SKM-1 (cell line): ENCODE measurements at regions not wholly inside any gene's neighbourhood (a gene's known extent, or its start where the extent isn't known, plus 50 kb on each side); places are given as distances from the start of the nearest gene placed in this dataset.
"Not testable (repeated sequence)": the region's sequence is repeated elsewhere in the genome, so short reads cannot be mapped to it uniquely, and the experiment has no call there.

Experiments used
- DNase-seq: peaks from one replicate; lab custom pipeline; 2025; ENCODE audit not compliant: unreplicated experiment; lab: John Stamatoyannopoulos, UW

DNA sequence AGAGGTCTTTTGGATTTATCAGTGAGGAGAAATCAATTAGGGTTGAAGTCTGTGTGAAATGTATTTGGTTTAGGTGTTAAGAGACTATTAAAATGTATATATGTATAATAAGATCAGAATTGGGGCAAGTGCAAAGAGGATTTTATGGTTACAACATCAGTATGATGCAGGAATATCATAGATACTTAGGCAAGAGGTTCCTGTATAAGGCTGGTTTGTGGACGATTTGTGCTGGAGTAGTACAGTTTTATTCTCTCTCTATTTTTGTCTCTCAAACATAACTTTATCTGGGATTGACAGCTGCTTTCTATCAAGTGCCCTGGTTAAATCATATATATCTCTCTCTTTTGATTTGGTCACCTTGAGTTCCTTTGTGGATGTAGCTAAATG is 142.5 kb downstream of the CTH start:
- DNase-seq: no peak

DNA sequence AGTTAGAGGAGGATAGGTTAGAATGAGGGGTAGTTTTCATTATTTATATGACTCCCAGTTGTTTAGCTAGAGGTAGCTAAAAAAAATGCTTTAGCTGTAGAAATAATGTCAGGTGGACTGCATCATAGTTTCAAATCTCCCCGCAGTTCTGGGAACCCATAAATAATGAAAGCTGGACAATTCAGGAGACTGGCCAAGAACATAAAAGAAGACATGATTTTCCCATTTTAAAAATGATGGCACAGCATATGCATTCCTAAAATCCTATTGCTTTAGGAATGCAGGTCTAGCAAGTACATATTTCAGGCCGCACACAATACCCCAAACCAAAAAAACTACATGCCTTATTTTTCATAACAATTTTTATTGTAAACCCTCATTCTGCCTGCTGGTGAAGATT is 143.3 kb downstream of the CTH start:
- DNase-seq: no peak

- DNase-seq: no peak
Observed at GRCh38 chr1:70556541-70556940, 145.5 kb downstream of the CTH start.

GRCh38 chr1:70567167-70567566 is 156.1 kb downstream of the CTH start:
- DNase-seq: no peak

DNA sequence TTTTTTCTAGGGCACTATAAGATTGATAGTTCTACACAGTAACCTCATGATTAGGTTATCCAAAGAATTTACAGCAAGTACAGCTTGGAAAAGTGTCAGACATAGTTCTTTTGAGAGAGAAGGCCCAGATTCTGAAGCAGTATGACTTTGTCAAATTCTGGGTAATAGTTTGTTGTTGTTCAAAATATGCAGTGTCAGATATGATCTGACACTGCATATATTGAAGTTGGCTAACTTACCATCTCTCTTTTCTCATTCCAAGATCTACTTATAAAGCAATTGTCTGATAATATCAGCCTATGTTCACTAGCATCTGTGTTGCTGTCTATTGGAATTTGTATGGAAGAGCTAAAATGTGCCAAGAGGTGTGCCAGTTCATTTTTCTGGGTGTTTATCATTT is 160.1 kb downstream of the CTH start:
- no peak for DNase-seq

DNA sequence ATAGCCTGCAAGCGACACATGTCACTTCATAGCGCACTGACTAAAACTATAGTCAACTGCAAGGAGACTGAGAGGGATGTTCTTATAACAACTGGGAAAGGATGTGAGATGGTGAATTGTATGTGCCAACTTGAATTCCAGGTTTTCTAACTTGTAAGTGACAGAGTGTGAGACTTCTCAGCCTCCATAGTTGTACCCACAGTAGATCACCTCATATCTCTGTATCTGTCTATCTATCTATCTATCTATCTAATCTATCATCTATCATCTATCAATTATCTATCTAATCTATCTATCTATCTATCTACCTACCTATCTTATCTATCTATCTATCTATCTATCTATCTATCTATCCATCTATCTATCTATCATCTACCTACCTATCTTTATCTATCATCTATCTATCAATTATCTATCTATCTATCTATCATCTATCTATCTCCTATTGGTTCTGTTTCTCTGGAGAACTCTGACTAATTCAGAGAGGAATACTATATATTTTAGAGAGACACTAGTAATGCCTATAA is 162.3 kb downstream of the CTH start:
- DNase-seq: no peak

GRCh38 chr1:70581661-70582060 is 170.6 kb downstream of the CTH start:
- no peak for DNase-seq

DNA sequence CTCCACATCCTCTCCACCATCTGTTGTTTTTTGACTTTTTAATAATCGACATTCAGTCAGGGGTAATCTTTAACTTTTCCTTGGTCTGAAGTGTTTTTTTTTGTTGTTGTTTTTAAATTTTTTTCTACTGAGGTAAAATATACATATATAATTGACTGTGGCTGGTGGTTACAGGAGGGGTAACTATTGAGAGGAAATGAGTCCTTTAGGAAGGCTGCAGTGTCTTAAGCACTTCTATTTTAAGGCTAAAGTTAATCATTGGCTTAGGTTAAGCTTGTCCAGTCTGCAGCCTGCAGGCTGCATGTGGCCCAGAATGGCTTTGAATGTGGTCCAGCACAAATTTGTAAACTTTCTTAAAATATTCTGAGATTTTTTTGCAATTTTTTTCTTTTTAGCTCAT is 172.5 kb downstream of the CTH start:
- DNase-seq: no peak

GRCh38 chr1:70586046-70586445 is 175.0 kb downstream of the CTH start:
- no peak for DNase-seq

- no peak for DNase-seq
Observed at GRCh38 chr1:70587872-70588366, 176.9 kb downstream of the CTH start.

DNA sequence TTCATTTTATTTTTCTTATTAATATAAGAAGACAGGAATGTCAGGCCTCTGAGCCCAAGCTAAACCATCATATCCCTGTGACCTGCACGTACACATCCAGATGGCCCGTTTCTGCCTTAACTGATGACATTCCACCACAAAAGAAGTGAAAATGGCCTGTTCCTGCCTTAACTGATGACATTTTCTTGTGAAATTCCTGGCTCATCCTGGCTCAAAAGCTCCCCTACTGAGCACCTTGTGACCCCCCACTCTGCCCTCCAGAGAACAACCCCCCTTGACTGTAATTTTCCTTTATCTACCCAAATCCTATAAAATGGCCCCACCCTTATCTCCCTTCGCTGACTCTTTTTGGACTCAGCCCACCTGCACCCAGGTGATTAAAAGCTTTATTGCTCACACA is 182.5 kb downstream of the CTH start:
- not testable (repeated sequence) for DNase-seq

DNA sequence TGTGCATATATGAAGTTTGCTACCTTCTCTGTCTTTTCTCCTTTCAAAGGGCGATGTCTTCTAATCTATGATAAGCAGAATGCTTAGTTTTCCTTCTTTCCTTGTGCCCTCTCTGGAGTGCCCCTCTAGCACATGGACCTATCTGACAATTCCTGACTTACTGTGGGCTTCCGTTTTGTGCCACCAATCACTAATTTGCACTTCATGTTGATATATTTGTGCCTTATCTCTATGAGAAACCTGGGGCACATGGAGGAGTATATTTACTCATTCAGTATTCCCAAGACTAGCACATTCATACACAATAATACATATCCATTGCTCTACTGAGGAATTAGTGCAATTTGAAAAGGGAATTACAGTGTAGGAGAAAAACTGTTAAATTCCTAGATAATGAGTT is 197.7 kb downstream of the CTH start:
- DNase-seq: no peak

DNA sequence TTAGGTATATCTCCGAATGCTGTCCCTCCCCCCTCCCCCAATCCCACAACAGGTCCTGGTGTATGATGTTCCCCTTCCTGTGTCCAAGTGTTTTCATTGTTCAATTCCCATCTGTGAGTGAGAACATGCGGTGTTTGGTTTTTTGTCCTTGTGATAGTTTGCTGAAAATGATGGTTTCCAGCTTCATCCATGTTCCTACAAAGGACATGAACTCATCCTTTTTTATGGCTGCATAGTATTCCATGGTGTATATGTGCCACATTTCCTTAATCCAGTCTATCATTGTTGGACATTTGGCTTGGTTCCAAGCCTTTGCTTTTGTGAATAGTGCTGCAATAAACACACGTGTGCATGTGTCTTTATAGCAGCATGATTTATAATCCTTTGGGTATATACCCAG is 199.1 kb downstream of the CTH start:
- not testable (repeated sequence) for DNase-seq

GRCh38 chr1:70616946-70617345 is 205.9 kb downstream of the CTH start:
- no peak for DNase-seq

DNA sequence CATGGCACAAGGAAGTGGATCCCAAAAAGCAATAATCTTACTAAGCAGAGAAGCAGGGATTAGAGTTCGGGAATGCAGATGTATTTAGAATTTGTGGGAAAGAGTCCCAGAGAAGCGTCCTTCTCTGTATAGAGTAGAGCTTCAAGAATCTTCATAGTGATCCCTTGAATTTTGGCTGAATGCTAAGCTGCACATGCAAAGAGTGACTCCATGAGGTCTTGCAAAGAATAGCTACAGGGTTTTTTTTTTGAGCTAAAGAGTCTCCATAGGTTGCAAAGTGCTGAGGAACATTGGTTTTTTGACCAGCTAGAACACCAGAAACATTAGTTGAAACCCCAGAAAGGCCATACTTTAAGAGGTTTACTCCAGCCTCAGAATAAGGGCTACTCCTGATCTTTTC is 206.7 kb downstream of the CTH start:
- DNase-seq: no peak

- no peak for DNase-seq
Observed at GRCh38 chr1:70627910-70628309, 216.8 kb downstream of the CTH start.

DNA sequence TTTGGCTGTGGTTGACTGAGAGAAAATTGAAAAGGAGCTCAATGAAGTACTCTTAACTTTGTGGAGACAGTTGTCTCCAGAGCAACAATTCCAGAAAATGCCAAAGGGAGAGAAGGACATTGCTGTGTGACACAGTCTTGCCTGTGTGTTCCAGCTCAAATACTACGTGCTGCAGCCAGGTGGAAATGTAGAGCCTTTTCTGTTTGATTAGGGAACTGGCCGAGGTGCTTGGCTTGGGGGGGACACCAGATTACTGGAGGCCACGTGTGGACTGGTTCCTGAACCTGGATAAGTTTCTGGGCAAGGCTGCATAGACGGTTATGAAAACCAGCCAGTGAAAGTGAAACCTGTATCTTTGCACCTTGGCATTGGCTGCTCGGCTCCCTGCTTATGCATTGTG is 217.9 kb downstream of the CTH start:
- no peak for DNase-seq

DNA sequence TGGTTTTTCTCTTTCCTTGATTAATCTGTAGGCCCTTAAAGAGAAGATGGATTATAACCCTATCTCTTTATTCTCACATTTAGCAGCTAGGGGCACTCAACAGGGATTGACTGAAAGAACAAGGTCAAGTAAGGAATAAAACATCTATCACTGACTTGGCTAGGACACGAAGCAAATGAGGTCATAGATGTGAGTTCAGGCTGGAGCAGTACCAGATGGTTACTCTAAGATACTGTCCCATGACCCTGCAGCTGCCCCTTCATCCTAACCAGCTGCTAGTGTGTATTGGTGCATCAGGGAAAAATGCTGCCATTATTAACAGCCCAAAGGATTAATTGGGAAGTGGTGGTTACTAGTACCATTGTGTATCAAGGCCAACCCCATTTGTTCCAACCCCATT is 221.9 kb downstream of the CTH start:
- no peak for DNase-seq

DNA sequence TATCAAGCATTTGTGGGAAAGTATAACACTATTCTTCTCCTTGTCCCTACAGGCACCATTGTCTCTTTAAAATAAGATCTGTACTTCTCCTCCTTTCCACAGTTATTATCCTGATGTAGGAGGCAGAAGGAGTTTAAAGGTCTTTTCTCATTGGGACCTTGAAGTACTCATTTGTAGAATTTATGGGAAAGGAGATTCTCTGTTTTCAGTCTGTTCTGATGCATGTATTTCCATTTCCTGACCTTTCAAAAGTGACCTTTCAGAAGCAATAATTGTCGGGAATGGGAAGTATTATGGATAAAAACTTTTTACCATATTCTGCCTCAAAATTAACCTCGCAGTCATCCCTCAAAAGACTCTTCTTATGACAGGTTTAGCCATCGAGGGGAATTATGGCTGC is 224.8 kb downstream of the CTH start:
- DNase-seq: no peak

- no peak for DNase-seq
Observed at GRCh38 chr1:70641868-70642267, 230.8 kb downstream of the CTH start.

DNA sequence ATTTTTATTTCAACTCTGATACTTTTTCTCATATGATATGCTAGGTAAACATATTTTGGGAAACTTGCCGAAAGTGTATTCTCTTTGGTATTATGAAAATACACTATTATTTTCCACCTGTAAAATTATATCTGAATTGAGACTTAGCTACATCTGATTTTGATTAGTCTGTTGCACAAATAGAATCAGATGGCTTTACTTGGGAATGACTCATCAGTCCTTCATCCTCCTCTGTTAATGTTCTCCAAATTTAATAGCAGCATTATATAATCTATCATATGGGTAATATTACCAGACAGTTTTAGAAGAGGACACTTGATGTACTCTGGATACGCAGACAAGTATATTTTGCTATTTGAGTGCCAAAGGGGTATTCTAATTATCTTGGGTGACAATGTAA is 245.3 kb downstream of the CTH start:
- DNase-seq: no peak

- DNase-seq: no peak
Observed at GRCh38 chr1:70659891-70660290, 248.8 kb downstream of the CTH start.

DNA sequence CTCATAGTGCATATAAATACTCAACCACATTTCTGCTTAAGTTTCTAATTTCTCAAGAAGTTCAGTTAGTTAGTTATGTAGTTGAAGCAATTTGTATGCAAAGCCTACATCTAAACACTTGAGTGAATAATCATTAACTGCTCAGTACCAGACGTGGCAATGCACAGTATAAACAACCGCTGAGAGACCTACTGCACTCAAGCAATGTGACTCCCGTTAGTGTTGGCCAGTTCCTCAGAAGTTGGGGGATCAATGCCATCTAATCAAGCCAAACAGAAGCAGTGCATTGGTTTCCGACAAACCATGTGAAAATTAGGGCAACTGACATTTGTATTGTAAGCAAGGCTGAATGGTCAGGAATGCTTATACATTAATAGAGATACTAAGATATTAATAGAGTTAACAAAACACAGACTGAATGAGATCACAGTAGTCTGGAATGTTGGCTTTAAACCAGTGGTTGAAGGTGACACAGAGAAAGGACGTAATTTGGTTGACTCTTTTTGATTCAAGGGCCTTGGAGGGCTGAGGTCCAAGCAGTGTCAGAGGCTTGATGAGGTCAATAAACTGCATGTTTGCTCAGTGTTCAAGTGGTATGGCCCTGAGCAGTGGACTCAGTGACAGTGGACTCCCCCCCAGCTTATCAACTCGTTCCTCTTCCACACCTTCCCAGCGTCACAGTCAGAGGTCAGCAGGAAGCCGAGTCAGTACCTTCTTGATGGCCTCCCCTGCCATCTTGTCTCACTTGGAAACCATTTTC is 255.5 kb downstream of the CTH start:
- no peak for DNase-seq
